Progenitor cell of endocrine pancreas (in vitro differentiated cells): ENCODE measurements at regions not wholly inside any gene's neighbourhood (a gene's known extent, or its start where the extent isn't known, plus 50 kb on each side); places are given as distances from the start of the nearest gene placed in this dataset.

Source experiments
- DNase-seq: peaks from one replicate; pipeline ENCODE4 v3.0.0; 2021; ENCODE audit warnings: low spot score; ENCODE audit not compliant: unreplicated experiment
- H3K27ac Mint-ChIP-seq: 2 replicates; pipeline ENCODE4 v1.8.0; 2021; ENCODE audit warnings: mild to moderate bottlenecking, moderate library complexity, mixed read lengths
- H3K27me3 Mint-ChIP-seq: 2 replicates; pipeline ENCODE4 v1.8.0; 2021; ENCODE audit warnings: mixed read lengths
- H3K36me3 Mint-ChIP-seq: 2 replicates; pipeline ENCODE4 v1.8.0; 2022; ENCODE audit warnings: mixed read lengths; ENCODE audit not compliant: insufficient read depth
- H3K4me1 Mint-ChIP-seq: 2 replicates; pipeline ENCODE4 v1.8.0; 2021; ENCODE audit warnings: low read depth, mixed read lengths
- H3K4me3 Mint-ChIP-seq: 2 replicates; pipeline ENCODE4 v1.8.0; 2021; ENCODE audit warnings: low read depth, mild to moderate bottlenecking, moderate library complexity, mixed read lengths
- H3K9me3 Mint-ChIP-seq: 2 replicates; pipeline ENCODE4 v1.8.0; 2021; ENCODE audit warnings: low read depth, mixed read lengths
- CTCF ChIP-seq: fragments of 200-600 bp; sonication (generic); IDR thresholded peaks from one replicate; pipeline ENCODE4 v1.5.0; 2021; ENCODE audit warnings: antibody characterized with exemption, mild to moderate bottlenecking; ENCODE audit not compliant: unreplicated experiment

GRCh38 chr3:23062982-23063381 is 140.1 kb upstream of the UBE2E2 start:
- Mint-ChIP-seq H3K27ac (no peak overlapping the region), H3K36me3 (peaks cover 1% of the 10 kb centered on the region), H3K4me3 (no peak overlapping the region), H3K27me3 (no peaks in the 10 kb centered on the region), H3K4me1 (no peaks in the 10 kb centered on the region), H3K9me3 (peaks cover 13% of the 10 kb centered on the region)
- DNase-seq: no peak
- TF ChIP-seq CTCF: no peak

DNA sequence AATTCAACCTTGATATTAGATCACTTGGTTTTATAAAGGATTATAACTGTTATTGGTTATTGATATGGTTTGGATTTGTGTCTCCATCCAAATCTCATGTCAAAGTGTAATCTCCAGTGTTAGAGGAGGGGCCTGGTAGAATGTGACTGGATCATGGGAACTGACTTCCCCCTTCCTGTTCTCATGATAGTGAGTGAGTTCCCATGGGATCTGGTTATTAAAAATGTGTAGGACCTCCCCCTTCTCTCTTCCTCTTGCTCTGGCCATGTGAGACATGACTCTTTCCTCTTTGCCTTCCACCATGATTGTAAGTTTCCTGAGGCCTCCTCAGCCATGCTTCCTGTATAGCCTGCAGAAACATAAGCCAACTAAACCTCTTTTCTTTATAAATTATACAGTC is 136.0 kb upstream of the UBE2E2 start:
- no peak overlapping the region for H3K27ac Mint-ChIP-seq
- no peaks in the 10 kb centered on the region for H3K27me3 Mint-ChIP-seq
- no peak overlapping the region for H3K4me3 Mint-ChIP-seq
- H3K9me3 Mint-ChIP-seq: no peaks in the 10 kb centered on the region
- H3K36me3 Mint-ChIP-seq: no peaks in the 10 kb centered on the region
- H3K4me1 Mint-ChIP-seq: no peaks in the 10 kb centered on the region
- no peak for DNase-seq
- no peak for TF ChIP-seq CTCF

- no peak for DNase-seq
- no peak overlapping the region for H3K4me3 Mint-ChIP-seq
- H3K27ac Mint-ChIP-seq: no peak overlapping the region
These were observed 135.0 kb upstream of the UBE2E2 start for GRCh38 chr3:23068016-23068728.

DNA sequence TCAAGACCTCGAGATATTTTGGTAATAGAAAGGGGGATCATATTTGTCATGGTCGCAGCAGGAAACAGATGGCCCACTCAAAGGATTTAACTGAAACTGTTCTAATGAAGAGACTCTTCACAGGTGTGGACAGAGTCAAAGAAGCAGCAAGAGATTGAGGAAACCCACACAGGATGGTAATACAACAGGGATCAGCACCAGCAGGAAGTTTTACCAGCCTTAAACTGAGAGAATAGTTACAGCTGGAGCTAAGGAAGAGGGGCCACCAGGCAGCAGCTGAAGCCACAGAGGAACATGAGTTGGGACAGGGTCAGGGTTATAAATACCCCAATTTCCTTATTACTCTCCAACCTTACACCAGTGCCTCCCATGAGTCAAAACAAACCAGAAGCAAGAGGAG is 131.8 kb upstream of the UBE2E2 start:
- no peak for DNase-seq
- peaks cover 5% of the 10 kb centered on the region for H3K27me3 Mint-ChIP-seq
- H3K4me1 Mint-ChIP-seq: no peaks in the 10 kb centered on the region
- H3K36me3 Mint-ChIP-seq: no peaks in the 10 kb centered on the region
- H3K4me3 Mint-ChIP-seq: no peak overlapping the region
- H3K9me3 Mint-ChIP-seq: no peaks in the 10 kb centered on the region
- no peak overlapping the region for H3K27ac Mint-ChIP-seq
- no peak for TF ChIP-seq CTCF

More at GRCh38 chr3:23068016-23068728, 135.0 kb upstream of the UBE2E2 start:
- Mint-ChIP-seq H3K36me3 (no peaks in the 10 kb centered on the region), H3K4me1 (no peaks in the 10 kb centered on the region), H3K27me3 (no peaks in the 10 kb centered on the region), H3K9me3 (no peaks in the 10 kb centered on the region)
- TF ChIP-seq CTCF: no peak

DNA sequence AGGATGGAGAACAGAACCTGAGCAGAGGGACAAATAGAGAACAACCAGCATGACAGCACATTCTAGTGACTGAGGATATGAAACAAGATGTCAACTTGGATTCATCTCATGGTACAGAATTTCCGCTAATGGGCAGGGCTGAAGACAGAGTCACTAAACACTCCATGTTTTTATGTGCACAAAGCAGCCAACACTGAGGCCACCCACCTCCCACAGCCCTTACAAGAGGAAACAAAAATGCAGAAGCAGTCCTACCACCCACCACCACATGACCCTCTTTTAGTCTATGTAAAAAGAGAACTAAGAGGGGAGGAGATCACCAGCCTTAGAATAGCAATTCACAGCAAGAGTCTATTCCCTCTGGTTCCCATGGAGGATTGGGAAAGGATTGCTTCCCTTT is 131.4 kb upstream of the UBE2E2 start:
- TF ChIP-seq CTCF: no peak
- Mint-ChIP-seq H3K27ac (no peak overlapping the region), H3K4me3 (no peak overlapping the region), H3K4me1 (no peaks in the 10 kb centered on the region), H3K27me3 (peaks cover 9% of the 10 kb centered on the region), H3K36me3 (no peaks in the 10 kb centered on the region), H3K9me3 (no peaks in the 10 kb centered on the region)
- DNase-seq: no peak
